ENCODE measurements at regions not wholly inside any gene's neighbourhood (a gene's known extent, or its start where the extent isn't known, plus 50 kb on each side); places are given as distances from the start of the nearest gene placed in this dataset.
"Not testable (repeated sequence)": the region's sequence is repeated elsewhere in the genome, so short reads cannot be mapped to it uniquely, and the experiment has no call there.

- H3K4me1 ChIP-seq, result peaks cover 0 to 77% (median 11%) of the 10 kb centered on the region in 4 donors
- no peak for DNase-seq
- intact Hi-C loops (cut with DNase I; ENCODE audit: low total_unique reads), result loop anchor here (5.0 kb wide), 1 partner anchor 32 kb away; no protein-coding TSS in a partner anchor
- no peaks in the 10 kb centered on the region for H3K27me3 ChIP-seq
- no peak for TF ChIP-seq CTCF (IDR thresholded peaks at IDR 0.05)
- no peaks in the 10 kb centered on the region for H3K36me3 ChIP-seq
- H3K27ac ChIP-seq, result peak overlapping the region; percentile 75 to 82
- H3K4me3 ChIP-seq, result no peak overlapping the region
- no peaks in the 10 kb centered on the region for H3K9me3 ChIP-seq
Observed at GRCh38 chr10:51014680-51015389, 59.5 kb upstream of the PRKG1 start.

- DNase-seq; H3K27me3 ChIP-seq; intact Hi-C loops (cut with DNase I; ENCODE audit: low total_unique reads); H3K36me3 ChIP-seq; H3K9me3 ChIP-seq; H3K4me3 ChIP-seq: not testable (repeated sequence)
- peak overlapping the region; percentile 75 to 82 for H3K27ac ChIP-seq
- H3K4me1 ChIP-seq, result peaks cover 0 to 82% (median 14%) of the 10 kb centered on the region in 4 donors
Observed at GRCh38 chr10:51015390-51015754, 58.9 kb upstream of the PRKG1 start.

GRCh38 chr10:51020200-51020599 is 54.1 kb upstream of the PRKG1 start:
- Histone ChIP-seq H3K27ac (peak overlapping the region; percentile 79 to 82), H3K4me1 (peaks cover 0 to 98% (median 42%) of the 10 kb centered on the region in 4 donors), H3K36me3 (no peaks in the 10 kb centered on the region), H3K9me3 (no peaks in the 10 kb centered on the region), H3K4me3 (no peak overlapping the region), H3K27me3 (no peaks in the 10 kb centered on the region)
- TF ChIP-seq CTCF (IDR thresholded peaks at IDR 0.05), result no peak
- intact Hi-C loops (cut with DNase I; ENCODE audit: low total_unique reads), result no loop called here
- DNase-seq, result no peak

GRCh38 chr10:51022933-51023585 is 51.2 kb upstream of the PRKG1 start:
- H3K27me3 ChIP-seq, result no peaks in the 10 kb centered on the region
- H3K27ac ChIP-seq, result peak overlapping the region; percentile 79 to 82
- intact Hi-C loops (cut with DNase I; ENCODE audit: low total_unique reads), result no loop called here
- H3K9me3 ChIP-seq, result no peaks in the 10 kb centered on the region
- TF ChIP-seq CTCF (IDR thresholded peaks at IDR 0.05), result no peak
- DNase-seq, result no peak
- no peaks in the 10 kb centered on the region for H3K36me3 ChIP-seq
- no peak overlapping the region for H3K4me3 ChIP-seq
- H3K4me1 ChIP-seq, result peaks cover 0 to 98% (median 58%) of the 10 kb centered on the region in 4 donors

- Histone ChIP-seq H3K4me1 (peaks cover 0 to 98% (median 63%) of the 10 kb centered on the region in 4 donors), H3K4me3 (no peak overlapping the region), H3K9me3 (no peaks in the 10 kb centered on the region), H3K27me3 (no peaks in the 10 kb centered on the region), H3K27ac (peak overlapping the region; percentile 79 to 82), H3K36me3 (no peaks in the 10 kb centered on the region)
- intact Hi-C loops (cut with DNase I; ENCODE audit: low total_unique reads), result no loop called here
- TF ChIP-seq CTCF (IDR thresholded peaks at IDR 0.05), result no peak
- DNase-seq, result no peak
Observed at GRCh38 chr10:51023636-51024035, 50.7 kb upstream of the PRKG1 start.
